ENCODE measurements at regions not wholly inside any gene's neighbourhood (a gene's known extent, or its start where the extent isn't known, plus 50 kb on each side); places are given as distances from the start of the nearest gene placed in this dataset.

- Histone ChIP-seq H3K36me3 (no peaks in the 10 kb centered on the region), H3K4me3 (no peak overlapping the region), H3K4me1 (no peaks in the 10 kb centered on the region), H3K27ac (no peak overlapping the region), H3K27me3 (no peaks in the 10 kb centered on the region), H3K9me3 (no peaks in the 10 kb centered on the region)
- intact Hi-C loops (cut with DNase I): no loop called here
- no peak for ATAC-seq
- TF ChIP-seq CTCF (IDR thresholded peaks at IDR 0.05): no peak
- DNase-seq: no peak
Observed at GRCh38 chr2:167874812-167875211, 372.6 kb downstream of the STK39 start.

DNA sequence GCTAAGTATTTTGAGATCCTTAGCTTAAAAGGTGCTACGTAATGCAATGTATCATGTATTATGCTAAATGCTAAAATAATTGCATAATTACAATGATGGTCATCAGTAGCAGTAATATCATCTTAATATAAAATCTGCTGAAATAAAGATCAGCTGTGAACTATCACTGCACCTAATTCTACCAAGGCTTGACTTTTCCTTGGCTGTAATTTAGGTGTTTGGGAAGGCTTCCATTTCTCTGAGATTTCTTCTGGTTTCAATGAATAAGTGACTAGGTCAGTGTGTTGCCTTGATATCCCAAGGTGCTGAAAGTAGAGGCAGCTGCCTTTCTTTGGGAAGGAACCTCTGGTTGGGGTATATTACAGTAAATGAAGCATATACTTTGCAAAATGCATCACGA, 376.1 kb downstream of the STK39 start:
- no peaks in the 10 kb centered on the region for H3K27me3 ChIP-seq
- no peak for TF ChIP-seq CTCF (IDR thresholded peaks at IDR 0.05)
- intact Hi-C loops (cut with DNase I): no loop called here
- H3K36me3 ChIP-seq: no peaks in the 10 kb centered on the region
- H3K4me1 ChIP-seq: no peaks in the 10 kb centered on the region
- no peak for DNase-seq
- no peak overlapping the region for H3K4me3 ChIP-seq
- no peaks in the 10 kb centered on the region for H3K9me3 ChIP-seq
- no peak for ATAC-seq
- H3K27ac ChIP-seq: no peak overlapping the region

DNA sequence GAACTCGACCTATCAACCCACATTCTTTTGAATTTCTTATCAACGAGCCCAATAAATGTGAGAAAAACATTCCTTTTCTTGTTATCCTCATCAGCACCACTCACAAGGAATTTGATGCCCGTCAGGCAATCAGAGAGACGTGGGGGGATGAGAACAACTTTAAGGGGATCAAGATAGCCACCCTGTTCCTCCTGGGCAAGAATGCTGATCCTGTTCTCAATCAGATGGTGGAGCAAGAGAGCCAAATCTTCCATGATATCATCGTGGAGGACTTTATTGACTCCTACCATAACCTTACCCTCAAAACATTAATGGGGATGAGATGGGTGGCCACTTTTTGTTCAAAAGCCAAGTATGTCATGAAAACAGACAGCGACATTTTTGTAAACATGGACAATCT, 378.2 kb downstream of the STK39 start:
- Histone ChIP-seq H3K9me3 (no peaks in the 10 kb centered on the region), H3K4me3 (no peak overlapping the region), H3K36me3 (no peaks in the 10 kb centered on the region), H3K27ac (no peak overlapping the region), H3K4me1 (no peaks in the 10 kb centered on the region), H3K27me3 (no peaks in the 10 kb centered on the region)
- DNase-seq (no peak), ATAC-seq (no peak)
- no peak for TF ChIP-seq CTCF (IDR thresholded peaks at IDR 0.05)
- intact Hi-C loops (cut with DNase I): no loop called here

DNA sequence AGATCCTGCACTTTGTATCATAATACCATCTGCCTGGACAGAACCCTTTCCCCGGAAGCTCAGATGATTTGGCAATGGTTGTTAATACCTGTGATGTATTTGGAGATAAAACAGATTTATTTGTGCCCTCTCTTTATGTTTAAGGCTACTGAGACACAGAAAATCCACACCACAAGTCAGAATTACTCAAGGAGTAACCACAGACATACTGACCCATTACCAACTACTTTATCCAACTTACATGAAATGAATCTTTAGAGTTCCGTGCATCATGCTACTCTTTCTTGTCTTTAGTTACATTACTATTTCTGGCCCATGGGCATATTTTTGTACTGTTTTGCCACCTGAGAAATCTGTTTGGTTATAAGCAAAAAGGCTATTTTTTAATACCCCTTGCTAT, 384.0 kb downstream of the STK39 start:
- H3K4me1 ChIP-seq: no peaks in the 10 kb centered on the region
- no peak for ATAC-seq
- H3K27me3 ChIP-seq: no peaks in the 10 kb centered on the region
- DNase-seq: no peak
- intact Hi-C loops (cut with DNase I): no loop called here
- H3K4me3 ChIP-seq: no peak overlapping the region
- no peaks in the 10 kb centered on the region for H3K36me3 ChIP-seq
- TF ChIP-seq CTCF (IDR thresholded peaks at IDR 0.05): no peak
- H3K9me3 ChIP-seq: no peaks in the 10 kb centered on the region
- no peak overlapping the region for H3K27ac ChIP-seq

DNA sequence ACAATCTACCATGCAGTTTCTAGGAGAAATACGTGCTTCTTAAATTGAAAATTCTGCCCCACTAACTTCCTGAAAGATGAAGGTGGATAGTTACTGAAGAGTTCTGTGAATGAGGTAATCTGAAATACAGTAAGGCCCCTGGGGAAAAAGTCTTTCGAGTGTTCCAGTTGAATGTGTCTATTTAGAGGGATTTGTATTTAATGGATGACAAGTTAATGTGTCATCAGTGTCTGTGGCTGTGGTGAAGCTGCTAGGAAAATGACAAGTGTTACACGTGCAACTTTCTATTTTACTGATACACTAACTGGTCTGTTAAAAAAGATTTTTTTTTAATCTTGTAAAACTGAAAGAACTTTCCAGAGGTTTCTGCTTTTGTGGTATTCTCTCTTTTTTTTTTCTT, 384.6 kb downstream of the STK39 start:
- Histone ChIP-seq H3K9me3 (no peaks in the 10 kb centered on the region), H3K4me3 (no peak overlapping the region), H3K4me1 (no peaks in the 10 kb centered on the region), H3K27ac (no peak overlapping the region), H3K36me3 (no peaks in the 10 kb centered on the region), H3K27me3 (no peaks in the 10 kb centered on the region)
- intact Hi-C loops (cut with DNase I): no loop called here
- DNase-seq: no peak
- no peak for TF ChIP-seq CTCF (IDR thresholded peaks at IDR 0.05)
- no peak for ATAC-seq

GRCh38 chr2:167862296-167862695, 385.1 kb downstream of the STK39 start:
- TF ChIP-seq CTCF (IDR thresholded peaks at IDR 0.05): no peak
- Histone ChIP-seq H3K4me1 (no peaks in the 10 kb centered on the region), H3K27ac (no peak overlapping the region), H3K27me3 (no peaks in the 10 kb centered on the region), H3K9me3 (no peaks in the 10 kb centered on the region), H3K4me3 (no peak overlapping the region), H3K36me3 (no peaks in the 10 kb centered on the region)
- intact Hi-C loops (cut with DNase I): no loop called here
- ATAC-seq (no peak), DNase-seq (no peak)
